ENCODE measurements at regions not wholly inside any gene's neighbourhood (a gene's known extent, or its start where the extent isn't known, plus 50 kb on each side); places are given as distances from the start of the nearest gene placed in this dataset.

DNA sequence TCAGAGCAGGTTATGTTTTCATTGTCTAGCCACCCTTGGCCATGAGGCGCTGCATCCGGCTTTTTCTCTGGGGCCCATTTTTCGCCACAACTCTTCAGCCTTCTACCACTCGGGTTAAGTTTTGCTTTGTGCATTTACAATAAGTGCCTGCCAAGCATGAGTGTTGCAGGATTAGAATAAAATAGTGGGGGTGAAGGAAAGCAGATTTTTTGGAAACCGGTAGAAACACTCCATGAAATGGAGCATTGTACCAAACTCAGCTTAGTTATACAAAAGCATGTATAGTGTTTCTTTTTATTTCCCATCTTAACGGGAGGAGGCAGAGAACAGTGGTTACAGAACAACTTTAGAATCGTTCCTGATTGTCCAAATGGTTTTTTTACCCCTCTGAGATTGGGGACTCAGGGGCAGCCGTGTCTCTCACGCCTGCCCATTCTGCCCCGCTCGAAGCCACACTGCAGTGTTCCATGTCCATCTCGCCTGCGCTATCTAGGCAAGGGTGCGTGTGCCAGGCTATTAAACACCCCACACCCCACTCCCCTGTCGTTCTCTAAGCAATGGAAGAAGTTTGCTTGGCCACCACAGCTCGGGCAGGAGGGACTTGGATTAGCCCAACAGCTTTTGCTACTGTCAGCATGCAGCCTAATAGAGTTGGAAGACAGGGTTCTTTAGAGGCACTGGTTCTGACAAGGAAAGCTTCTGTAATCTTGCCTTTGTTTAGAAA lies 268.8 kb upstream of the WWC1 start:
- DNase-seq (ENCODE audit: low spot score): no peak

DNA sequence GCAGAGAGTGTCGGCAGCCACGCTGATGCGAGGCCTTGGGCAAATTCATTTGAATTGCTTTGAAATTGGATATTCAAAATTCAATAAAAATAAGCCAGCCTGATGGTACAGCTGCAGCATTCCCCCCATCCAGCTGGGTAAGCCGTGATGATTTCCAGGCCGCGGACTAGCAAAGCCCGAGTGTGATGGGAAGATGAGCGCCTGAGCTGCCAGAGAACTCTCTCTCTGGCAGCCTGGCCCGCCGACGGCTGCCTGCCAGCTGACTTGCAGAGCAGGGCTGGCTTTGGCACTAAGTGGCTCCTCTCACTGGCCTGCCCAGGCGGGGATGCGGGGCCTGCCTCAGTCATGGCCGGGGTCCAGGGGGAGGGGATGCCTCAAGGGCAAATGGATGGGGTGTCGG lies 268.3 kb upstream of the WWC1 start:
- DNase-seq (ENCODE audit: low spot score): no peak

DNA sequence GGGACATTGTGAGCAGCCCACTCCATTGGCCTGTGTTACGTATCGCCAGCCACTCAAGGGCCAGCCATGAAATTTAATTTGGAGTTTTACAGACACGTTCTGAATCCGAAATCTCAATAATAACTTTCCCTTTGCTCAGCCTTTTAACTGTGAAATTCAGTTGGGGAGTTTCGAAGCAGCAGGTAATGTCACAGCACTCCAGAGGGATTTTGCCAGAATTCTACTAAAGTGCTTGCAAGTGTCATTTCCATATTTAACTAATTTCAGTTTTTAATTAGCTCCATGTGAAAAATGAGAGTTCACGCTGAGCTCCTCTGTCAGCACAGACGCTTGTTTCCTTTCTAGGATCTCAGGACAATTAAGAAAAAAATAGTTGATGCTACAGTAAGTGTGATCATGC lies 267.1 kb upstream of the WWC1 start:
- no peak for DNase-seq (ENCODE audit: low spot score)

DNA sequence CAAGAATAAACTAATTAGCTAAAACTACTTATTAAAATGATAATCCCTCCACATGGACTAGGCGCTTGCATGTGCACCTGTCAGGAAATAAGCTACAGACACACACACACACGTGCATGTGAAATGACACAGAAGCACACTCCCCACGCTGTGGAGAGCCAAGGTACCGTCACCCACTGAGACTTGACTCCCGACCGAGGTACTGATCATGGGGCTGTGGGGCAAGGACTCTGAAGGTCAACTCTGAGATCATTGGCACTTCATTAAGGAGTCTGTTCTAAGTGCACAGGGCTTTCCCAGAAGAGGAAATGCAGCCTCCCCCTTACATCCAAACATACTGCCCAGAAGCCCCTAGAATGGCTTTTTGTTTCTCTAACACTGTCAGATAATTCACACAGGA lies 264.4 kb upstream of the WWC1 start:
- DNase-seq (ENCODE audit: low spot score): no peak

DNA sequence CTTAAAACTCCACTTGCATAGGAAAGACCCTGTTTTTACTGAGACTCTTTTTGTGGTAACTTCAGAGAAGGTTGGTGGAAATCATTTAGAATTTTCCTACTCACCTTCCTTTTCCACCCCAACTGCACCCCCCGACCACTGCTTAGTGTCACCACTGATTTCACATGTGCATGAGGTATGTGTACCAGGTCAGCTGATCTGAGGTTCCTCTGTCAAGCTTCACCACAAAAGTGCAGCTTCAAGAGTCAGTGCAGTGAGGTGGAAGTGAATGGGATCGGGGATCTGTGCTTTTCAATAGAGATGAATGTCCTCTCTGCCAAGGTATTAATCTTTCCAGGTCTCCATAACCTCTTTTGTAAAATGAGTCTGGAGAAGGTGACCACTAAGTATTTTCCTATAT lies 260.5 kb upstream of the WWC1 start:
- no peak for DNase-seq (ENCODE audit: low spot score)

DNA sequence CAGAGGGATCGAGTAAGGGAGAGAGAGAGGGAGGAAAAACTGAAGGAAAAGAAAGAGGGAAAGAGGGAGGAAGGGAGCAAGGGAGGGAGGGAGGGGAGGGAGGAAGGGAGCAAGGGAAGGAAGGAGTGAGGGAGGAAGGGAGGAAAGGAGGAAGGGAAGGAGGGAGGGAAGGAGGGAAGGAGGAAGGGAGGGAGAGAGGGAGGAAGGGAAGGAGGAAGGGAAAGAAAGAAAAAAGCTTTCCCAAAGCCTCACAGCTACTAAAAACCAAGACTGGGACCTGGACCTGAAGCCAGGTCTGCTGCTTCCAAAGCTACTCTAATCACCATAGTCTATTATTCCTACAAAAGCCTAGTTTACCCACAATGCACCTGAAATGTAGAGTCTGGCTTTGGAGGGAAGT lies 259.8 kb upstream of the WWC1 start:
- DNase-seq (ENCODE audit: low spot score): no peak

DNA sequence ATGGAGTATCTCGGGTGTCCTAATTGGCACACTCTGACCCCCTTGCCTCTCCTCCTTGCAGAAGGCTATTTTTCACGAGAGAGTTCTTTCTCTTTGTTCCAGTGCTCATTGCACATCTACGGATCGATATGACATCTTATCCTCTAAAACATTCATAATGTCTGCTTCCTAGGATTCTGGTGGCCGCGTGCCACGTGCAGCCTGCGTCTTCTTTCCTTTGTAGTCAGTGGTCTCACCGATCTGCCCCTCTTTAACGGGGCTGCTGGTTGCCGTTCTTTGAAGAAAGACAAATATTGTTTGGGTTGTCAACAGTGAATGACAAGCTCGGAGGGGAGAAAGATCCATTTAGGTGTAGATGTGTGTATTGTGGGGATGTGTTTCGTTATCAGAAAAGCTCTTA lies 252.4 kb upstream of the WWC1 start:
- no peak for DNase-seq (ENCODE audit: low spot score)

DNA sequence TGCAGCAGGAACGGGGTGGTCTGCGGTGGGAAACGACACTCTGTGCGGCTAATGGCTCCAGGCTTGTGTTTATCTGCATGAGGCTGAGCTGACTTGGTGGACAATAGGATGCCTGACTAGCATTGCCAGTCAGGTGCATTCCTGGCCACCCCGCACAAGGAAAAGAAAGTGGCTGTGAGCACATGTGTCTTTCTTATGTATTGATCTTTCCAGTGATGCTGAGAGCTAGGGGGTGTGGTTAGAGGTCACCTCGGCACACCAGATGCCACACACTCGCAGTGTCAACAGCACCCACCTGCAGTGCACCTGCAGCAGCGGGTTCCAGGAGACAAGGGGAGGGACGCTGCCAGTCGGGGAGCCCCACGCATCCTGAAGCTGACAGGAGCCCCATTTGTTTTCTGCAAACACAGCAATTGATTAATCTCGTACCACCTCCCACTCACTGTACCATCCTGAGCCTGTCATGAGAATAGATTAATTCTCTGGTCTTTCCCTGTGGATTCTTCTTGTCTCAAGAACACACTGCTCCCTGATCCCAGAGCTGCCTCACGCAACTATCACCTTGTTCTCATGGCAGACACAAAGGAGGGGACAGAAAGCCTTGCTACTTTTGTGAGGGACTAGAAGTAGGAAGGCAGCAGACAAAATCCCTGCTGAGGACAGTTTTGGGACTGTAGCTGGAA lies 251.7 kb upstream of the WWC1 start:
- DNase-seq (ENCODE audit: low spot score): no peak

DNA sequence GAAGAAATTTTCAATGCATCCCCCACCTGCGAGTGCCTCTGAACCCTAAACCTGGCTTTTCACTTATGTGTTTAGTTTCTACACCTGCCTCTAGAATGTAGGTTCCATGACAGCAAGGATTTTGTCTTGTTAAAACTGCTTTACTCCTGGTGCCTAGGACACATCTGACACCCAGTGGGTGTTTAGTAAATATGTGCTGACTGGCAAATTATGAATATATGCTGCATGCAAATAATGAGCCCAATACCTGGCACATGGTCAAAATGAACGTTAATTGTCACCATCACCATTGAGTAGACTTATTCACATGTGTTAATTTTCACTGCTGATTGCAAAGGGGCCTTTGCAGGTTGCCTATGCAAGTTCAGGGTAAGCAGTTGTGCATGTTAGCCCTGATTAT lies 249.9 kb upstream of the WWC1 start:
- no peak for DNase-seq (ENCODE audit: low spot score)

DNA sequence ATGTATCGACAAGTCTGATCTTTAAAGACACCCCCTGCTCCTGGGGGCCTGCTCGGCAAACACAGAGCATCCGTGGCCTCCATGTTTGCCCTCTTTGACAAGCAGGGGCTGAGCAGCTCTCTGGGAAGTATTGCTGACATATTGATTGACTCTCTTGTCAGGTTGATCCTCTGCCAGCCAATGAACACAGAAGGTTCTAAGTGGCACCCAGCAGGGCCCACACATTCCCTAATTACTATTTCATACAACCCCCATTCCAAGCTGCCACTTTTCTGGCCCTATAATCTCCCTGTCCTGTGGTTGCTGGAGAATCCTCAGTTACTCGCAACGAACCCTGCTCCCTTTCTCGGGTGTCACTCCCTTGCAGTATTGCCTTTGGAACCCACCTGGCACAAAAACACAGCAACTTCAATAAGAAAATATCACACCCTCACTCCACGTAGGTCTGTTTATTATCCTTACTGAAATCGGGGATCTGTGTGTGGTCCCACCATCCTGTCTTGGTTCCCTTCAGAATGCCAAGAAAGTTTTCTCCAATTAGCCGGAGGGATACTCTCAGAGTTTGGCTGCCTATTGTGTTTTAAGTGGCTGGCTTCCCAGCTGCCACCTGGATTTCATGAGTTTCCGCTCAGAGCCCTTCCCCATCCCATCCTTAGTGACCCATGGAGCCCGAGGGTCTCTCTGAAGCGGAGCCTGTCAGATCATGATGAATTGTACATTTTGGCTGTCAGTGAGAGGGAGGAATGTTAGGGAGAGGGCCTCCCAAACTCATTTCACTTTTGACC lies 249.0 kb upstream of the WWC1 start:
- DNase-seq (ENCODE audit: low spot score): no peak

DNA sequence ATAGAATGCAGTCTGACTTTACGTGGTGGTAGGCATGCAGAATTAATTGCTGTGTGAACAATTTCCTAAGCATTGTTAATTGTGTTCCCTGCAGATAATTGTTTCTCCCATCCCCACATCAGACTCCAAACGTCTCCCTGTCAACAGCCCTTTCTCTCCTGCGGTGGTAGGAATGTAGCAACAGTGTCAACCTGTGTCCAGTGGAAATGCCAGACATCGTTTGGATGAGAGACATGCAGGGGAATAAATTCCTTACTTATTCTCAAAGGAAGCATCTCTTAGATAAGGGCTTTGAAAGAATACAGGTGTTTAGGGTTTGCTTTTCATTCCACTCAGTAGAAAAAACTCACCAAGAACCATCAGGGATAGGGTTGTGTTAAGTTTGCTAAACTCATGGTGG lies 245.3 kb upstream of the WWC1 start:
- no peak for DNase-seq (ENCODE audit: low spot score)

DNA sequence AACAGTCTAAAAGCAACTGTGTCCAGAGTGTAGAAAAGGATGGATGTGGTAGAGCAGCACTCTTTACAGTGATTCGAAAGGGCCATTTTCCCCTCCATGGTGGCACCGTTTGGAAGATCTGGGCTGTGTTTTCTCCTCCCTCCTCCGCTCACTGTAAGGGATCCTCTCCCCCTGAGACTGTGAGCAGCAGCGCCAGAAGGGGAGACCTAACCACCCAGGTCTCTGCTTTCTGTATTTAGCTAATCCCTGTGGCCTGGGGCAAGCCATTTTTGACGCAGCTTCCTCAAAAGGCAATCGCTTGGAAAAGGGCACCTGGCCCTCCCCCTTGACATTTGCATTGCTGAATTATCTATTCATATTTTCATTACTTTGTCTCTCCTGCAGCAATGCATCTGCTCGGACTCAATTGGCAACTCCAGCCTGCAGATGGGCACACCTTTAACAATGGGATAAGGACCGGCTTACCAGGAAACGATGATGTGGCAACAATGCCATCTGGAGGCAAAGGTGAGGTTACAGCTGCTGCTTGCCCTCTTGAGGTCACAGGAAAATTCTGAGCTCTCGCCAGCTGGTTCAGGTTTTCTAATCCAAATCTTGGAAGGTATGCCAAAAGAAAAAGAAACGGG lies 244.3 kb upstream of the WWC1 start:
- peak; percentile 3 for DNase-seq (ENCODE audit: low spot score)

DNA sequence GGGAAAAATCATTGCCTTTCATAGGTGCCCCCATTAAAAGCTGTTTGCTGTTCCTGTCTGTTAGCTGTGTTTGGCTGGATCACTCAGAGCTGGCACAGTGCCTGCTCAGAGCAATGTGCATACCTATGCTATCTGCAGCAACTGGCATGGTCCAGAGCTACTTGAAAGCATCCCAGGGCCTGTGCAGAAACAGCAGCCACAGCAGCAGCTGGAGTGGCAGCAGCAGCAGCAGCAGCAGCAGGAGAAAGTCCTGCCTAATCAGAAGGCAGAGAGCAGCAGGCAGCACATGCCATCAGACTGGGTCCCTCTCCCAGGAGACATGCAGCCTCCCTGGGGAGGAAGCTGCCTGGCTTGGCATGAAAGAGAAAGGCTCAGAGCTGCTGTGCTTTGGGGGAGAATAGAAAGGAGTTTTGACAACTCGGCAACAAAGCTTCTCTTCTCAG lies 243.8 kb upstream of the WWC1 start:
- no peak for DNase-seq (ENCODE audit: low spot score)

DNA sequence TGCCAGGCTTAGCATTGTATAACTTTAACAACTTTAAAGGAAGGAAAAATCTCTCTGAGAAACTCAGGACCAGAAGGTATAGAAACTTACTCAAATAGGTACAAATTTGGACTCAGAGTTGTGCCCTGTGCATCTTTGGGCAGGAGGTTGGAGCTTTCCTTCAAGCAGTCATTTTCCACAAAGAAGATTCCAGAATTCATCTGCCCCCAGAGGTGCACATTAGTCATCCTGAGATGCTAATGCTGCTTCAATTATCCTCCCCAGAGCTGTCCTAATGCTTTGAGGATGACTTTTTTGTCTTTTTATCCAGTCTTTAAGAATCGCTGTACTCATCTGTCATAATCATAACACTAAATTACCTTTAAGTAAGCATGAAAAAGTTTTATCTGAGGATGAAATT lies 243.0 kb upstream of the WWC1 start:
- no peak for DNase-seq (ENCODE audit: low spot score)

DNA sequence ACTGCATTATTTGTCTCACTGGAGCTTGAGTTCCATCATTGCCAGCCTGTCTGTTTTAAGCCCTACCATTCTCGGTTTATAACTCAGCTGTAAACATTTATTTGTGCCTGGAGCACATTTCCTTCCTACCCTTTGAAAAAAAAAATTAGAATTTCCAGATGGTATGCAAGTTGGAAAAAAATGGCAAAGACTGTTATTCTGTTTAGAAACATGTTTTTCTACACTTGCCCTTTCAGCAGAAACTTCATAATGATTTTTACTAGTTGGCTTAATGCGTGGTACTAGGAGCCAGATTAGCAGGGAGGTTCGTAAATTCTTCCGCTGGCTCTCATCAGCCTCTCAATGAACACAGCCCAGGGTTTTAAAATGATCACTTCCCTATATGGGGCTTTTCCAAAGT lies 238.8 kb upstream of the WWC1 start:
- DNase-seq (ENCODE audit: low spot score): no peak

DNA sequence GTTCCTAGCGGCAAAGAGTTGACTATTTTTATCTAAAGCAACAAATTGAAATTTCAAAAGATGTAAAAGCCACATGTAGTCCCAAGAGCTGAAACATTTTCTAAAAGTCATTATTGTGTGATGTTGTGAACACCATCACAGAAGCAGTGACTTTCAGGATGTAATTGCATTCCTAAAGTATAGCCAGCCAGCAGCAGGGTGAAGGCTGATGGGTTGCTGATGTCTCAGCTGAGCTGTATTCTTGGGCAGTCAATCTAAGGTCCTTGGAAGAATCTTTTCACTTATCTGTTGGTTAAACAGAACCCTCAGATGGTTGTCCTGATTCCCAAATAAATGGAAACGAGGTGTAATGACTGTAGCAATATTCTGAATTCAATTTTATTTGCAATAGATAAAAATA lies 237.4 kb upstream of the WWC1 start:
- DNase-seq (ENCODE audit: low spot score): no peak

DNA sequence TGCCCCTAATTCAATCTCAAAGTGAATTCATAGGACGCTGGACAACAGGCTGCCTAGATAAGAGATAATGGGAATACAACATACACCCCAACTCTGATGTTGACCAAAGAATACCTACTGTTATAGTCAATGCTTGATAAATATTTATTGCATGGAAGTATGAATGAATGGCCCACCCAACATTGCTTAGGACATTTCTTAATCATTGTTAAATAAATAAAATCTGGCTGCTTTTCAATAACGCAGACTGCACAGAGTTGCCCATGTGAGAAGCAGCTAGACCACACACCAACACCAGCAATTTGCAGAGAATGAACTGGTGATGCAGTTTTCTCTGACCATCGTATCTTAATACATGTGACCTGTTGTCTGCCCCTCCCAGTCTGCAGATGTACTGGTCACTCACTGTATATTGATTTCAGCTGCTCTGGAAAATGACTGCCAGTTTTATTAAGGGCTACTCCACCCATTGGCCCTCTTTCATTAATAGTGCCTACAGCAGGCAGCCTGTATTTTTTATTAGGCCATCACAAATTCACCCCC lies 236.2 kb upstream of the WWC1 start:
- no peak for DNase-seq (ENCODE audit: low spot score)

DNA sequence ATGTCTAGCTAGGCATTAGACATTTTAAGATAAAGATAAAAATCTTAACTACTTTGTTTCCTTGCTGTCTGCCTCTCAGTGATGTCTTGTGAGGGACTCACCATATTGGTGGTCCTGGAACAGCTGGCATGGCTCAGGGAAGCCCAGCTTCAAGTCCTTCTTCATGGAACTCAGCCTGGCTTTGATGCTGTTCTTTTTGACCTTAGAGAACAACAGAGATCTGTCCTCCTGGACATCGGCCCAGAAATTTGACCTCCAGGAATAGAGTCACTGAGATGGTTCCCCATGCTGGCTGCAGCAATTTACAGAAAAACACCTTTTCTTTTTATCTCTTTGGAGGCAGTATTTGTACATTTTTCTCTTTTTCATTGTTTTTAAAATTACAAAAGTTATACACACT lies 235.5 kb upstream of the WWC1 start:
- DNase-seq (ENCODE audit: low spot score): no peak

DNA sequence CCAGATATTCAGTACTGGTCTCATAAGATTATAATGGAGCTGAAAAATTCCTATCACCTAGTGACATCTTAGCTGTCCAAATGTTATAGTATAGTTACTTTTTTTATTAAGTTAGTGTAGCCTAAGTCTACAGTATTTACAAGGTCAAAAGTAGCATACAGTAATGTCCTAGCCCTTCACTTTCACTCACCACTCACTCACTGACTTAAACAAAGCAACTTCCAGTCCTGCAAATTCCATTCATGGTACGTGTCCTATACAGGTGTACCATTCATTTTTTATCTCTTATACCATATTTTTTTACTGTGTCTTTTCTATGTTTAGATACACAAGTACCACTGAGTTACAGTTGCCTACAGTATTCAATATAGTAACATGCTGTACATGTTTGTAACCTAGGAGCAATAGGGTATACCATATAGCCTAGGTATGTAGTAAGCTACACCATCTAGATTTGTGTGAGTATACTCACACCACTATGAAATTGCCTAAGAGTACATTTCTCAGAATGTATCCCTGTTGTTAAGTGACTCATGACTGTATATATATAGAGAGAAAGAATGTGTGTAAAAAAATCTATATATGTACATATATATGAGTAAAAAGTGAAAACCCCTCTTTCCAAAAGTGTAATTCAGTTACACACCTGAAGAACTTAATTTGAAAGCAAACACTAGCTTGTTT lies 234.8 kb upstream of the WWC1 start:
- DNase-seq (ENCODE audit: low spot score): no peak

DNA sequence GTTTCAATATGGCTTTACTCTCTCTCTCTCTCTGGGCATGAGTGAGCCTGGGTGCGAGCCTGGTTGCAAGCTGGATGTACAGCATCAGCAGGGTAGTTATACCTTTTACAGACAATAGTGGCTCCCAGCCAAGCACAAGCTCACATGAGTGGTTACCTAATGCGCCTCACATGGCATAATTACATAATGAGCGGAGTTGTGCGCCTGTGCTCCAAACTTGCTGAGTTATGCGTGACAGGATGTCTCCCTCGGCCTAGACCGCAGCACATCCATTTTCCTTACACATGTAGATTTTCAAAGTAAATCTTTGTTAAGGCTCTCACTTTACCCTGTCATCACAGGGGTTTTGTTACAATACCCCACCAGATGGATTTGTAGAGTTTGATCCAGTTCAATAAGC lies 233.5 kb upstream of the WWC1 start:
- no peak for DNase-seq (ENCODE audit: low spot score)

DNA sequence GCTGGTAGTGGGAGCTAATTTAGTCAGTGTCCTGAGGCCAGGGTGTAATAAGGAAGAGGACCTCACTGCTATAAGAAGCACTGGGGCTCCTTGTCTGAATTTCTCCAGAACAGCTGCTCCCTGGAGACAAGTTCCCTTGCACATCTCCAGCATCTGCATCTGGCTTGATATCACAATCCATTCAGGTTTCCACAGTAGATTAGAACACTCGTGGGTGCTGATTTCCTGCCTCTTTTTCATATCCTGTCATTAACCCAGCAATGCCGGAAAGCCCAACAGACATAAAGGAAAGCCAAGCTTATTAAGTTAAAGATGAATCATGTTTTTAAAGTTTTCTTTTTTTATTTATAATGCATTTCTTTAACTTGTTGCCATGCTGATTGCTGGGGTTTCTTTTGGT lies 232.3 kb upstream of the WWC1 start:
- DNase-seq (ENCODE audit: low spot score): no peak

DNA sequence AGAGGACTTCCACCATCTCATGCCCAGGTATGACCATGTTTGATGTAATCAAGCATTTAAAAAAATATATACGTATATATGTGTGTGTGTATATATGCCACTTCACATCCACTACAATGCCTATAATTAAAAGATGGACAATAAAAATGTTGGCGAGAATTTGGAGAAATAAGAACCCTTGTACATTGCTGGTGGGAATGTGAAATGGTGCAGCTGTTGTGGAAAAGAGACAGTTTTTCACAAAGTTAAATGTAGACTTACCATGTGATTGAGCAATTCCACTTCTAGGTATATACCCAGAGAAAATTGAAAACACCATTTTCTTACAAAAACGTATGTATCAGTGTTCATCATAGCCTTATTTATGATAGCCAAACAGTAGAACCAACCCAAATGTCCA lies 229.2 kb upstream of the WWC1 start:
- DNase-seq (ENCODE audit: low spot score): no peak

All from COLO829 (cell line).